G401.6 (cell line): ENCODE measurements at regions not wholly inside any gene's neighbourhood (a gene's known extent, or its start where the extent isn't known, plus 50 kb on each side); places are given as distances from the start of the nearest gene placed in this dataset.
"Not testable (repeated sequence)": the region's sequence is repeated elsewhere in the genome, so short reads cannot be mapped to it uniquely, and the experiment has no call there.

Source experiments
- FAIRE-seq: peaks from 2 replicates; lab custom pipeline; 2012; peaks lifted over from hg19 to GRCh38; lab: Jason Lieb, UNC

- FAIRE-seq, result peak; percentile 19
These were observed 157.0 kb upstream of the CITED2 start for GRCh38 chr6:139531148-139532115.

- no peak for FAIRE-seq
These were observed 156.1 kb upstream of the CITED2 start for GRCh38 chr6:139530561-139530960.

- no peak for FAIRE-seq
These were observed 155.0 kb upstream of the CITED2 start for GRCh38 chr6:139529420-139529819.

- no peak for FAIRE-seq
These were observed 154.0 kb upstream of the CITED2 start for GRCh38 chr6:139528471-139528870.

GRCh38 chr6:139525415-139525814 lies 151.0 kb upstream of the CITED2 start:
- no peak for FAIRE-seq

- FAIRE-seq, result no peak
These were observed 149.5 kb upstream of the CITED2 start for GRCh38 chr6:139523986-139524385.

- no peak for FAIRE-seq
These were observed 148.2 kb upstream of the CITED2 start for GRCh38 chr6:139522511-139523220.

- FAIRE-seq, result no peak
These were observed 146.9 kb upstream of the CITED2 start for GRCh38 chr6:139521338-139521737.

- no peak for FAIRE-seq
These were observed 145.9 kb upstream of the CITED2 start for GRCh38 chr6:139520321-139520768.

- FAIRE-seq, result no peak
These were observed 145.2 kb upstream of the CITED2 start for GRCh38 chr6:139519571-139520031.

GRCh38 chr6:139519097-139519496 lies 144.6 kb upstream of the CITED2 start:
- FAIRE-seq, result no peak

- FAIRE-seq, result no peak
These were observed 144.2 kb upstream of the CITED2 start for GRCh38 chr6:139518556-139519091.

- FAIRE-seq, result not testable (repeated sequence)
These were observed 143.6 kb upstream of the CITED2 start for GRCh38 chr6:139517998-139518555.

GRCh38 chr6:139515511-139515910 lies 141.1 kb upstream of the CITED2 start:
- FAIRE-seq, result no peak

- FAIRE-seq, result no peak
These were observed 140.4 kb upstream of the CITED2 start for GRCh38 chr6:139514819-139515218.

GRCh38 chr6:139510040-139510790 lies 135.8 kb upstream of the CITED2 start:
- FAIRE-seq, result no peak

- no peak for FAIRE-seq
These were observed 134.7 kb upstream of the CITED2 start for GRCh38 chr6:139509167-139509566.

GRCh38 chr6:139508576-139508975 lies 134.1 kb upstream of the CITED2 start:
- FAIRE-seq, result no peak

- FAIRE-seq, result no peak
These were observed 133.6 kb upstream of the CITED2 start for GRCh38 chr6:139508023-139508422.

- FAIRE-seq, result no peak
These were observed 126.5 kb upstream of the CITED2 start for GRCh38 chr6:139500977-139501376.

- FAIRE-seq, result no peak
These were observed 124.3 kb upstream of the CITED2 start for GRCh38 chr6:139498715-139499114.
